HG02623 (cell line): ENCODE measurements at regions not wholly inside any gene's neighbourhood (a gene's known extent, or its start where the extent isn't known, plus 50 kb on each side); places are given as distances from the start of the nearest gene placed in this dataset.

Source experiments
- ATAC-seq: cut with Tn5 transposase; IDR thresholded peaks from one replicate; pipeline ENCODE4 v1.9.1; 2021; ENCODE audit warnings: moderate library complexity; ENCODE audit not compliant: unreplicated experiment

- ATAC-seq = no peak
Measured at GRCh38 chrY:15600565-15600964, 1076.2 kb downstream of the NLGN4Y start.

- no peak for ATAC-seq
Measured at GRCh38 chrY:15624370-15624769, 1100.0 kb downstream of the NLGN4Y start.

GRCh38 chrY:15624928-15625327 lies 1100.6 kb downstream of the NLGN4Y start:
- no peak for ATAC-seq

GRCh38 chrY:15648198-15648597 lies 1123.9 kb downstream of the NLGN4Y start:
- no peak for ATAC-seq

GRCh38 chrY:15650056-15650455 lies 1125.7 kb downstream of the NLGN4Y start:
- ATAC-seq = no peak

DNA sequence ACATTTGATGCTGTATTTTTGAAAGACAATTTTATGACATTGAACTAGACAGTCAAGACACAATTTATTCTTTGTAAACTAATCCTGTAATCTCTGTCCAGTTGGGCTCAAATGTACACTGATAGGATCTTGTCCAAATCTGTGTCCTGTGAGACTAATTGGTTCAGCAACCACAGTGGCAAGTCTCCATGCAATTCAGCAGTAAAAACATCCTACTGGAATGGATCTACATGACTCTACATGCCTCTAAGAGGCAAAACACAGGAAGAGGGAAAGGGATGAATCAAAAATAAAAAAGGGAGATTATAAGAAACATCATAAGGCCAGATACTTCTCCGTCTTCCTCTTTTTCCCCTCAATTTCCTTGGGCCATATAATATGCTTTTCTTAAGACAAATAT lies 1164.2 kb downstream of the NLGN4Y start:
- ATAC-seq = no peak

DNA sequence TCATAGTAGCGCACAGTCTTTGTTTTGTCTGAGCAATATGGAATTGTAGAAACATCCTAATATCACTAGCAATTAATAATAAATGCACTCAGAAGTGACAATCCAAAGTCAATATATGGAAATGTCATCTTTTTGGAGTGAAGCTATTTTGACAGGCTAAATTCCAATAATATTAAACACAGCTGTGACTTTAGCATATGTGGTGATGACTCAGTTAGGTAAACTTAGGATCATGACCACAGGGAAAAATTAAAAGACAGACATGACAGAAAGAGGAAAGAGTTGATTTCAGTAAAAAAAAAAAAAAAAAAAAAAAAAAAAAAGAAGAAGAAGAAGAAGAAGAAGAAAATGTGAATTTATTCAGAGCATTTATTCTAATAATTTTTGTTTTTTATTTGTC lies 1165.7 kb downstream of the NLGN4Y start:
- ATAC-seq = no peak

GRCh38 chrY:15702131-15702530 lies 1177.8 kb downstream of the NLGN4Y start:
- ATAC-seq = no peak

DNA sequence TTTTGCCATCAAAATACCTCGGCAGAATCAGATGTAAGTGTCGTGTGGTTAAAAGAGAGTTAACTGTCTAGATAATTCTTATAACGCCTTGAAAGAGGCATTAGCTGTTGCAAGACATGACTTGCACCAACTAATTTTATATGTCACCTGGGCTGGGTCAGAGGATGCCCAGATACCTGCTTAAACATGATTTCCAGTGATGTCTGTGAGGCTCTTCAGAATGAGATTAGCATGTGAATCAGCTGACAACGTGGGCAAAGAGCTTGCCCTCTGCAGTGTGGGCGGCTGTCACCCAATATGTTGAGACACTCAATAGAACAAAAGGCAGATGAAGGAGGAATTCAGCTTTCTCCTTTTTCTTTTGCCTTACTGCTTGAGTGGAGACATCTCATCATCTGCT lies 1180.6 kb downstream of the NLGN4Y start:
- no peak for ATAC-seq

DNA sequence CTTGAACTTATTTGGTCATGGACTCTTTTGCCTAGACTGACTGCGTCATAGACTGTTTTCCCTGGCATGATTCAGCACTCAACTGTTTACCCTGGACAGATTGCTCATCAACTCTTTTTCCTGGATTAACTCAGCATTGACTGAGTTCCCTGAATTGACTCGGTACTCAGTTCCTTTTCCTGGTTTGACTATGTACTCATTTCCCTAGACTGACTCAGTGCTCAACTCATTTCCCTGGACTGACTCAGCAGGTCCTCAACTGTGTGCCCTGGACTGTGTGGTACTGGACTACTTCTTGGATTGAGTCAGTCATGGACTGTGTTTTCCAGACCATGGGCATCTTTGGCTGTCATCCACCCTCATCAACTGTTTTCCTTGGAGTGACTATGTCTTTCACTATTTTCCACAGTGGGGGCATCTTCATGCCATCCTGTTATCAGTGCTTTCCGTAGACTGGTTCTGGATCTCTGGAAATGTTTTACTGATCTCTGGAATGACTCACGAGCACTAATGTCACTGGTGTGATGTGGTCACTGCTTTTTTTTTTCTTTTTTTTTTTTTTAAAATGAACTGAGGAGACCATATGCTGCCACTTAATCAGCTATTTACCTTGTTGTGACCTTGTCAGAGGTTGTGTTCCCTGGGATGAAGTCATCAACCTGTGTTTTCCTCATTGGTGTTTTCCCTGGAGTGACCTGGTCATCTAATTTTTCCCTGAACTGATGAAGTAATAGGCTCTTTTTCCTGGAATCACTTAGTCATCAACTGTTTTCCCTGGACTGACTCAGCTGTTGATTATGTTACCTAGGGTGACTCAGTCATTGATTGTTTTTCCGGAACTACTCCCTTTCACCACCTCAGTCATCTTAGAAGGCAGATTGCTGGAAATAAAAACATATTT lies 1225.5 kb downstream of the NLGN4Y start:
- ATAC-seq = no peak

GRCh38 chrY:15751001-15751400 lies 1226.7 kb downstream of the NLGN4Y start:
- no peak for ATAC-seq

DNA sequence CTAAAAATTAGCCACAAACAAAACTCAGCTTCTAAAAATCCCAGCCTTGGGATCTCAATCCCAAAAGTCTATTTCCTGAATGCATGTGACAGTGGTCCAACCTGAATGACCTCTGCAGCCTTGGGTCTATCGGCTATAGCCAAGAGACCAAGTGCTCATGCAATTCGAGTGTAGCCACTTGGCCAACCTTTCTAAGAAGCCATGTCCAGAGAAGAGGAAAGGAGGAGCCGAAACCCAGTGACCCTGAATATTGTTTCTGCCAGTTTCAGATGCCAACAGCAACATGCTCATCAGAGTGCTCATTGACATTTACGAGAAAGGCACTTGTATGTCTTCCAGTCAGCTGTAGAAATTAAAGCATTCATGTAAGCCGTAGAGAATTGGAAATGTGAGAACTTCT lies 1231.9 kb downstream of the NLGN4Y start:
- ATAC-seq = no peak

- ATAC-seq = no peak
Measured at GRCh38 chrY:15773579-15773978, 1249.2 kb downstream of the NLGN4Y start.

- ATAC-seq = no peak
Measured at GRCh38 chrY:15775880-15776279, 1251.6 kb downstream of the NLGN4Y start.

- ATAC-seq = no peak
Measured at GRCh38 chrY:15779891-15780290, 1255.6 kb downstream of the NLGN4Y start.

- ATAC-seq = no peak
Measured at GRCh38 chrY:15800021-15800420, 1275.7 kb downstream of the NLGN4Y start.

DNA sequence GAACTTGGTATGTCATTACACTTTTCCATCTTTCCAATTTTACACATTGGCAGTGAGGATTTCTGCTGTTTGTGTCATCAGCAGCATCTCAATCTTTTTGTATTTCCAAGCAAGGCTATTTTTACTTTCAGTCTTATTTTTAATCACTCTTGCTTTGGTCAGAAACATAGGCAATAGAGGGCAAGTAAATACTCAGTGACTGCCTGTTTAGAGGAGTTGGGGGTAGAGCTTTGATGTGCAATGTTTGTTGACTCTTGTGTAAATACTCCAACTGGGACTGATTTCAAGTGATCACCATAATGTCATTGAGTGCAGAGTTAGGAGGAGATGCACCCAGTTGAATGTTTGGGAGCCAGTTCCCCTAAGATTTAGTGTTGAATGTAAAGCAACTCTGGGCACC lies 1281.7 kb downstream of the NLGN4Y start:
- ATAC-seq = no peak

GRCh38 chrY:15814241-15814640 lies 1289.9 kb downstream of the NLGN4Y start:
- no peak for ATAC-seq
